ENCODE measurements at regions not wholly inside any gene's neighbourhood (a gene's known extent, or its start where the extent isn't known, plus 50 kb on each side); places are given as distances from the start of the nearest gene placed in this dataset.

DNA sequence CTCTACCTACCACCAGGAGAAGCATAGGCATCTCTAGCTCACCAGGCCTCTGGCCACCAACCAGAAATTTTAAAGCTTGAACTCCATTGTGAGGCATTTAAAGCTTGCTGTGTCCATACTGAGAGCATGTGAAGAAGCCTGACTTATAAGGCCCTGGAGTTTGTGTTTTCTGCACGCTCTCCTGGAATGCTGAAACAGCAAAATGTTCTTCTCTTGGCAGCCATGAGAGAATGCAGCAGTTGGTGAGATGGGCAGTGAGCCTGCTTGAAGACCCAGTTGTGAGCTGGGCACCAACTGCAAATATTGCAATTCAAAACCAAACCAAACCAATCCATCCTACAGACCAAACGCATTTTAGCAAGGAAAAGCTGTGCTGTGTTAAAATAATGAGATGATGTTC is 170.0 kb upstream of the IVNS1ABP start:
- peaks cover 61% of the 10 kb centered on the region for H3K4me1 Mint-ChIP-seq (ENCODE audit: low read depth)
- TF ChIP-seq, protein P1, sequence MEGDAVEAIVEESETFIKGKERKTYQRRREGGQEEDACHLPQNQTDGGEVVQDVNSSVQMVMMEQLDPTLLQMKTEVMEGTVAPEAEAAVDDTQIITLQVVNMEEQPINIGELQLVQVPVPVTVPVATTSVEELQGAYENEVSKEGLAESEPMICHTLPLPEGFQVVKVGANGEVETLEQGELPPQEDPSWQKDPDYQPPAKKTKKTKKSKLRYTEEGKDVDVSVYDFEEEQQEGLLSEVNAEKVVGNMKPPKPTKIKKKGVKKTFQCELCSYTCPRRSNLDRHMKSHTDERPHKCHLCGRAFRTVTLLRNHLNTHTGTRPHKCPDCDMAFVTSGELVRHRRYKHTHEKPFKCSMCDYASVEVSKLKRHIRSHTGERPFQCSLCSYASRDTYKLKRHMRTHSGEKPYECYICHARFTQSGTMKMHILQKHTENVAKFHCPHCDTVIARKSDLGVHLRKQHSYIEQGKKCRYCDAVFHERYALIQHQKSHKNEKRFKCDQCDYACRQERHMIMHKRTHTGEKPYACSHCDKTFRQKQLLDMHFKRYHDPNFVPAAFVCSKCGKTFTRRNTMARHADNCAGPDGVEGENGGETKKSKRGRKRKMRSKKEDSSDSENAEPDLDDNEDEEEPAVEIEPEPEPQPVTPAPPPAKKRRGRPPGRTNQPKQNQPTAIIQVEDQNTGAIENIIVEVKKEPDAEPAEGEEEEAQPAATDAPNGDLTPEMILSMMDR (IDR thresholded peaks at IDR 0.05), result no peak
- no peak for DNase-seq (ENCODE audit: low spot score)
- no peaks in the 10 kb centered on the region for H3K27me3 Mint-ChIP-seq (ENCODE audit: low read depth)
- no peaks in the 10 kb centered on the region for H3K36me3 Mint-ChIP-seq (ENCODE audit: low read depth)
- no peaks in the 10 kb centered on the region for H3K9me3 Mint-ChIP-seq (ENCODE audit: low read depth)
- no peak overlapping the region for H3K4me3 Mint-ChIP-seq (ENCODE audit: unreplicated experiment)
- H3K27ac Mint-ChIP-seq (ENCODE audit: unreplicated experiment), result peak overlapping the region; percentile 25

- Mint-ChIP-seq H3K4me3 (ENCODE audit: unreplicated experiment) (no peak overlapping the region), H3K9me3 (ENCODE audit: low read depth) (peaks cover under 1% of the 10 kb centered on the region), H3K36me3 (ENCODE audit: low read depth) (no peaks in the 10 kb centered on the region), H3K27me3 (ENCODE audit: low read depth) (no peaks in the 10 kb centered on the region), H3K27ac (ENCODE audit: unreplicated experiment) (peak overlapping the region; percentile 74), H3K4me1 (ENCODE audit: low read depth) (peaks cover 61% of the 10 kb centered on the region)
- DNase-seq (ENCODE audit: low spot score), result no peak
- TF ChIP-seq, protein P1 (IDR thresholded peaks at IDR 0.05), result no peak
Observed at GRCh38 chr1:185486346-185486745, 169.3 kb upstream of the IVNS1ABP start.

GRCh38 chr1:185483664-185484450 is 166.8 kb upstream of the IVNS1ABP start:
- no peak for DNase-seq (ENCODE audit: low spot score)
- H3K4me3 Mint-ChIP-seq (ENCODE audit: unreplicated experiment), result peak overlapping the region; percentile 29
- no peaks in the 10 kb centered on the region for H3K27me3 Mint-ChIP-seq (ENCODE audit: low read depth)
- H3K27ac Mint-ChIP-seq (ENCODE audit: unreplicated experiment), result peak overlapping the region; percentile 99
- H3K4me1 Mint-ChIP-seq (ENCODE audit: low read depth), result peaks cover 64% of the 10 kb centered on the region
- TF ChIP-seq, protein P1 (IDR thresholded peaks at IDR 0.05), result no peak
- peaks cover 4% of the 10 kb centered on the region for H3K9me3 Mint-ChIP-seq (ENCODE audit: low read depth)
- H3K36me3 Mint-ChIP-seq (ENCODE audit: low read depth), result no peaks in the 10 kb centered on the region

GRCh38 chr1:185483217-185483616 is 166.2 kb upstream of the IVNS1ABP start:
- peaks cover 4% of the 10 kb centered on the region for H3K9me3 Mint-ChIP-seq (ENCODE audit: low read depth)
- no peaks in the 10 kb centered on the region for H3K27me3 Mint-ChIP-seq (ENCODE audit: low read depth)
- no peaks in the 10 kb centered on the region for H3K36me3 Mint-ChIP-seq (ENCODE audit: low read depth)
- peak overlapping the region; percentile 99 for H3K27ac Mint-ChIP-seq (ENCODE audit: unreplicated experiment)
- TF ChIP-seq, protein P1 (IDR thresholded peaks at IDR 0.05), result no peak
- peaks cover 58% of the 10 kb centered on the region for H3K4me1 Mint-ChIP-seq (ENCODE audit: low read depth)
- no peak overlapping the region for H3K4me3 Mint-ChIP-seq (ENCODE audit: unreplicated experiment)
- no peak for DNase-seq (ENCODE audit: low spot score)

DNA sequence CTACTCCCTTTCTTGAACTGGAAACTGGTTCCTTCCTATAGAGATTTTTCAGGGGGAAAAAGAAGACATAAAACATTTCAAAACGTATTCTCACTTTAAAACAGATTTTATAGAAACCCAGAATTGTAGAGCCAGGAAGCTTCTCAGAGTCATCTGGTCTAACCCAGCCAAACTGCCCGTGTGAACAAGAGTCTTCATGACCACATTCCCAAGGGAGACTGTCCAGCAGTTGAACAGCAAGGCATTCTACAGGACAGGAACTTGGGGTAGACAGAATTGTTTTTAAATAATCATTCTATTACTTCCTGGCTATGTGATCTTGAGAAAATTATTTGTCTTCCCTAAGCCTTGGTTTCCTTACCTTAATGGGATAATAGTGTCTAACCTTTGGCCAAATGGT is 163.5 kb upstream of the IVNS1ABP start:
- TF ChIP-seq, protein P1 (IDR thresholded peaks at IDR 0.05), result no peak
- Mint-ChIP-seq H3K27ac (ENCODE audit: unreplicated experiment) (peak overlapping the region; percentile 46), H3K9me3 (ENCODE audit: low read depth) (peaks cover 4% of the 10 kb centered on the region), H3K27me3 (ENCODE audit: low read depth) (no peaks in the 10 kb centered on the region), H3K4me1 (ENCODE audit: low read depth) (peaks cover 33% of the 10 kb centered on the region), H3K36me3 (ENCODE audit: low read depth) (no peaks in the 10 kb centered on the region), H3K4me3 (ENCODE audit: unreplicated experiment) (no peak overlapping the region)
- no peak for DNase-seq (ENCODE audit: low spot score)
